Endothelial cell of umbilical vein (primary cell): ENCODE measurements at regions not wholly inside any gene's neighbourhood (a gene's known extent, or its start where the extent isn't known, plus 50 kb on each side); places are given as distances from the start of the nearest gene placed in this dataset.

ENCODE experiments used
- POLR2A ChIP-seq: IDR thresholded peaks from 2 replicates; pipeline ENCODE4 v1.6.1; 2012; ENCODE audit warnings: low read depth, mild to moderate bottlenecking, control low read depth, low read length
- POLR2AphosphoS5 ChIP-seq: IDR thresholded peaks from 2 replicates; pipeline ENCODE4 v1.6.1; 2012; ENCODE audit warnings: low read depth, mild to moderate bottlenecking, control low read depth, low read length, moderate library complexity; ENCODE audit not compliant: insufficient read depth
- TF ChIP-seq, protein P1 (sequence below), 2 donors: IDR thresholded peaks; 1 replicate in 1 of 2; 2 replicates in 1 of 2; pipeline ENCODE4 v1.5.1; 2011; ENCODE audit warnings: low read length in 2 of 2, mild to moderate bottlenecking in 2 of 2, moderate library complexity in 2 of 2, control low read depth in 1 of 2, inconsistent platforms in 1 of 2, low read depth in 1 of 2; ENCODE audit not compliant: insufficient read depth in 1 of 2; ENCODE audit errors: extremely low read depth in 1 of 2

DNA sequence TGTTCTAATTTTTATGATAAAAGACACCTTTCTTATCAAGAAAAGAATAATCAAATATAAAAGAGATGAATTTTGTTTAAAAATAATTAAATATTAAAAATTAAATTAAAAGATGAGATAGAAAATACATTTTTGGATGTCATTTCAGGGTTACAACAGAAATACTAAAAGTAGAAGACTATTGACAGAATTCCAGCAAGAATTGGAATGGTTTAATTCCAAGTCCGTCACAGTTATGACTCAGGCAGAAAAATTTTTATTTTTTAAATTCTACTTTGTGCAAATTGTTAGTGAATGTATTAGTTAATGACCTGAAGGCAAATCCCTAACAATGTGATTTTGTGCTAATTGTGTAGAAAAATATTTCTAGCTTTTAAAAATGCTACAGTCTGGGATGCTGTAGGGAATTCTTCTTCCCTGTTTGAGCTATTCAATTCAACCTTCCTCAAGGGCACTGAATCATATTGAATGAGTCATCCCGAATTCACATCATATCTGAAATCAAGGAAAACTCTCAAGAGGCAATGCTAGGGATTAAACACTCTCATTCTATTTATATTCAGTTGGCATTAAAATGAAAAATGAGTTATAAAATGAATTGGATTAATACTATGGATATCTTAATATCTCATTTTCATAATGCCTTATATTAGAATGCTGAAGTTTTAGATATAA, 633.5 kb upstream of the ATXN8OS start:
- no peak for TF ChIP-seq POLR2A
- TF ChIP-seq, protein P1, sequence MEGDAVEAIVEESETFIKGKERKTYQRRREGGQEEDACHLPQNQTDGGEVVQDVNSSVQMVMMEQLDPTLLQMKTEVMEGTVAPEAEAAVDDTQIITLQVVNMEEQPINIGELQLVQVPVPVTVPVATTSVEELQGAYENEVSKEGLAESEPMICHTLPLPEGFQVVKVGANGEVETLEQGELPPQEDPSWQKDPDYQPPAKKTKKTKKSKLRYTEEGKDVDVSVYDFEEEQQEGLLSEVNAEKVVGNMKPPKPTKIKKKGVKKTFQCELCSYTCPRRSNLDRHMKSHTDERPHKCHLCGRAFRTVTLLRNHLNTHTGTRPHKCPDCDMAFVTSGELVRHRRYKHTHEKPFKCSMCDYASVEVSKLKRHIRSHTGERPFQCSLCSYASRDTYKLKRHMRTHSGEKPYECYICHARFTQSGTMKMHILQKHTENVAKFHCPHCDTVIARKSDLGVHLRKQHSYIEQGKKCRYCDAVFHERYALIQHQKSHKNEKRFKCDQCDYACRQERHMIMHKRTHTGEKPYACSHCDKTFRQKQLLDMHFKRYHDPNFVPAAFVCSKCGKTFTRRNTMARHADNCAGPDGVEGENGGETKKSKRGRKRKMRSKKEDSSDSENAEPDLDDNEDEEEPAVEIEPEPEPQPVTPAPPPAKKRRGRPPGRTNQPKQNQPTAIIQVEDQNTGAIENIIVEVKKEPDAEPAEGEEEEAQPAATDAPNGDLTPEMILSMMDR (IDR thresholded peaks at IDR 0.05; ENCODE audit: extremely low read depth in 1 of 2, insufficient read depth in 1 of 2, low read depth in 1 of 2, low read length in 2 of 2) = no peak
- TF ChIP-seq POLR2AphosphoS5 = no peak
